ENCODE measurements at regions not wholly inside any gene's neighbourhood (a gene's known extent, or its start where the extent isn't known, plus 50 kb on each side); places are given as distances from the start of the nearest gene placed in this dataset.
A peak's percentile ranks its signal among the peaks of the same experiment; 100 is the strongest.

DNA sequence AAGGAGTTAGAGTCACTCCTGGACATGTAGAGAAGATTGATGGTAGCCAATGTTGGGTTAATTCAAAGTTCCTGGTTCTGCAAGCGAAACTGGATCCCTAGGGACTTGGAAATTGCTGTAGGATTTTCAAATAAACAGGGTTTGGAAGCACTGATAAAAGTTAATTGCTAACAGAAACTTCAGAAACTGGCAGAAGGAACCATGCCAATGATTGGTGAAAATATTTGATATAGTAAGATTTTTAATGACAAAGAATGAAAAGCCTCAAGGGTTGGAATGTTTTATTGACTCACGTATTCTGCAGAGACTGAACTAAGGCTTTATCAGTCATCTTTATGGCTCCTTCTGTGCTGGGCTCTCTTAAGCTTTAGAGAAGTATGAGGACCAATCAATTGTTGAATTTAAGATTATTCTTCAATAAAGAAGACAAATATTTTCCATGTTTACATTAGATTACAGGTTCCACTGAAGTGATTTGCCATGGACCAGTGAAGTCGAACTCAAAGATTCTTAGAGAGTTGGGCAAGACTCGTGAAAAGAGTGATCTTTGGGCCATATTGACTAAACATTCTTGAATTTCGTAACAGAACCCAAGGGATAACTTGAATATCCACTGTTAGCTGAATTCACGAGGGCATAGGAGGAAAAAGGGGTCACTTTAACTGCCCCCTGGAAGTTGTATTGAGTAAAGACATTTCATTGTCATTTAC lies 371.4 kb downstream of the HDGFL1 start:
- H2AFZ ChIP-seq (ENCODE audit: low read depth, low read length) = no peak overlapping the region
- no peak for FAIRE-seq
- H3K9me3 ChIP-seq (replicated peaks; ENCODE audit: control insufficient read depth, insufficient read depth, low read length) = no peaks in the 10 kb centered on the region
- H4K20me1 ChIP-seq (replicated peaks; ENCODE audit: control insufficient read depth, extremely low read depth, insufficient read depth, low read length) = no peaks in the 10 kb centered on the region
- no peaks in the 10 kb centered on the region for H3K4me1 ChIP-seq (ENCODE audit: control insufficient read depth, extremely low read depth, insufficient read depth, low read length)
- dilution Hi-C loops (cut with MboI; ENCODE audit: extremely low pct_ligation_motif_present, low sequenced_read_pairs) (no loop called here), intact Hi-C loops (cut with micrococcal nuclease) (no loop called here)
- TF ChIP-seq, protein P1, sequence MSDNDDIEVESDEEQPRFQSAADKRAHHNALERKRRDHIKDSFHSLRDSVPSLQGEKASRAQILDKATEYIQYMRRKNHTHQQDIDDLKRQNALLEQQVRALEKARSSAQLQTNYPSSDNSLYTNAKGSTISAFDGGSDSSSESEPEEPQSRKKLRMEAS (IDR thresholded peaks at IDR 0.05; ENCODE audit: insufficient read depth, insufficient read length) = no peak
- TF ChIP-seq EZH2 (IDR thresholded peaks at IDR 0.05; ENCODE audit: borderline replicate concordance, low read depth, low read length, severe bottlenecking) (no peak), POLR2AphosphoS5 (IDR thresholded peaks at IDR 0.05; ENCODE audit: insufficient read depth, low read depth, low read length) (no peak), GATA2 (IDR thresholded peaks at IDR 0.05; ENCODE audit: insufficient read depth, insufficient read length, low read depth, low read length) (no peak), POLR2A (IDR thresholded peaks at IDR 0.05; ENCODE audit: low read depth, low read length) (no peak), FOS (IDR thresholded peaks at IDR 0.05; ENCODE audit: borderline replicate concordance, insufficient read depth, low read length) (no peak)
- no peaks in the 10 kb centered on the region for H3K9me1 ChIP-seq (replicated peaks; ENCODE audit: control insufficient read depth, extremely low read depth, insufficient read depth, low read length)
- no peaks in the 10 kb centered on the region for H3K36me3 ChIP-seq (ENCODE audit: control insufficient read depth in 2 of 2, extremely low read depth in 1 of 2, insufficient read depth in 2 of 2, low read length in 2 of 2)
- H3K4me2 ChIP-seq (ENCODE audit: insufficient read depth, low read length) = no peak overlapping the region
- H3K27me3 ChIP-seq (ENCODE audit: control insufficient read depth in 2 of 2, insufficient read depth in 2 of 2, low read length in 2 of 2) = no peaks in the 10 kb centered on the region
- CTCF ChIA-PET = no interaction called here
- H3K9ac ChIP-seq (replicated peaks; ENCODE audit: extremely low read depth, insufficient read depth, low read length) = no peak overlapping the region
- no peak for DNase-seq (ENCODE audit: low read depth, low spot score)
- no TSS peak for BruUV-seq (replicated peaks)
- no peak overlapping the region for H3K27ac ChIP-seq (ENCODE audit: insufficient read depth, low read depth, low read length)
- H3K4me3 ChIP-seq (replicated peaks in 1 of 3; ENCODE audit: insufficient read depth in 1 of 3, low read depth in 1 of 3, low read length in 3 of 3) = no peak overlapping the region
- POLR2A ChIA-PET = no interaction called here
- H3K79me2 ChIP-seq (ENCODE audit: control insufficient read depth, insufficient read depth, low read length) = no peaks in the 10 kb centered on the region

DNA sequence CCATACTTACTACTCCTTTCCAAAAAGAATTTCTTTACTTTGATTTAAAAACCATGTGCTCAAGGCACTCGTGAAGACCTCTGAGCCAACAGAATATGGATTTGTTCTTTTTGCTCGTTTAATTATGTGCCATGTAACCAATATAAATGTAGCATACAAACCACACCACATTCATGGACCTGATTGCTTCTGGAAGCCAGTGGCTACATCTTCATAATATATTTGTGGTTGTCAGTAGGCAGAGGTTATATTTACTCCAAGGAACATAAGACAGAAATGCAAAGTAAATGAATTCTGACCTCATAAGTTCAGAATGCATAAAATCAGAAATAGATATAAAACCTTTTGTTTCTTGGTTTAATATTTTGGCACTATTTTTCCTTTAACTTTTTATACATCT lies 373.0 kb downstream of the HDGFL1 start:
- H3K79me2 ChIP-seq (ENCODE audit: control insufficient read depth, insufficient read depth, low read length) = no peaks in the 10 kb centered on the region
- CTCF ChIA-PET = no interaction called here
- dilution Hi-C loops (cut with MboI; ENCODE audit: extremely low pct_ligation_motif_present, low sequenced_read_pairs) (no loop called here), intact Hi-C loops (cut with micrococcal nuclease) (no loop called here)
- H3K27me3 ChIP-seq (ENCODE audit: control insufficient read depth in 2 of 2, insufficient read depth in 2 of 2, low read length in 2 of 2) = no peaks in the 10 kb centered on the region
- peak; percentile 67 for FAIRE-seq
- no peak overlapping the region for H2AFZ ChIP-seq (ENCODE audit: low read depth, low read length)
- H4K20me1 ChIP-seq (replicated peaks; ENCODE audit: control insufficient read depth, extremely low read depth, insufficient read depth, low read length) = no peaks in the 10 kb centered on the region
- TF ChIP-seq EZH2 (IDR thresholded peaks at IDR 0.05; ENCODE audit: borderline replicate concordance, low read depth, low read length, severe bottlenecking) (no peak), POLR2A (IDR thresholded peaks at IDR 0.05; ENCODE audit: low read depth, low read length) (no peak), FOS (IDR thresholded peaks at IDR 0.05; ENCODE audit: borderline replicate concordance, insufficient read depth, low read length) (no peak), GATA2 (IDR thresholded peaks at IDR 0.05; ENCODE audit: insufficient read depth, insufficient read length, low read depth, low read length) (no peak)
- TF ChIP-seq, protein P1 (IDR thresholded peaks at IDR 0.05; ENCODE audit: insufficient read depth, insufficient read length) = no peak
- H3K4me2 ChIP-seq (ENCODE audit: insufficient read depth, low read length) = no peak overlapping the region
- no peak overlapping the region for H3K4me3 ChIP-seq (replicated peaks in 1 of 3; ENCODE audit: insufficient read depth in 1 of 3, low read depth in 1 of 3, low read length in 3 of 3)
- H3K27ac ChIP-seq (ENCODE audit: insufficient read depth, low read depth, low read length) = no peak overlapping the region
- H3K9me3 ChIP-seq (replicated peaks; ENCODE audit: control insufficient read depth, insufficient read depth, low read length) = no peaks in the 10 kb centered on the region
- POLR2A ChIA-PET = no interaction called here
- no peaks in the 10 kb centered on the region for H3K9me1 ChIP-seq (replicated peaks; ENCODE audit: control insufficient read depth, extremely low read depth, insufficient read depth, low read length)
- BruUV-seq (replicated peaks) = no TSS peak
- H3K9ac ChIP-seq (replicated peaks; ENCODE audit: extremely low read depth, insufficient read depth, low read length) = no peak overlapping the region
- H3K36me3 ChIP-seq (ENCODE audit: control insufficient read depth in 2 of 2, extremely low read depth in 1 of 2, insufficient read depth in 2 of 2, low read length in 2 of 2) = no peaks in the 10 kb centered on the region
- H3K4me1 ChIP-seq (ENCODE audit: control insufficient read depth, extremely low read depth, insufficient read depth, low read length) = no peaks in the 10 kb centered on the region
- DNase-seq (ENCODE audit: low read depth, low spot score) = no peak
